Testis (tissue), 2 donors: ENCODE measurements at regions not wholly inside any gene's neighbourhood (a gene's known extent, or its start where the extent isn't known, plus 50 kb on each side); places are given as distances from the start of the nearest gene placed in this dataset.

Experiments
- CTCF ChIP-seq, 3 experiments: fragments of 450-650 bp in 2 of 3; fragments of 200-600 bp in 1 of 3; sonication (generic) in 1 of 3; IDR thresholded peaks; one replicate each; pipeline ENCODE4 v1.5.1; 2016 to 2019; ENCODE audit warnings: antibody characterized with exemption in 3 of 3, mild to moderate bottlenecking in 2 of 3, moderate library complexity in 1 of 3
- POLR2A ChIP-seq: fragments of 450-650 bp; IDR thresholded peaks from one replicate; pipeline ENCODE4 v1.6.1; 2017; ENCODE audit warnings: antibody characterized with exemption, mild to moderate bottlenecking, moderate library complexity

DNA sequence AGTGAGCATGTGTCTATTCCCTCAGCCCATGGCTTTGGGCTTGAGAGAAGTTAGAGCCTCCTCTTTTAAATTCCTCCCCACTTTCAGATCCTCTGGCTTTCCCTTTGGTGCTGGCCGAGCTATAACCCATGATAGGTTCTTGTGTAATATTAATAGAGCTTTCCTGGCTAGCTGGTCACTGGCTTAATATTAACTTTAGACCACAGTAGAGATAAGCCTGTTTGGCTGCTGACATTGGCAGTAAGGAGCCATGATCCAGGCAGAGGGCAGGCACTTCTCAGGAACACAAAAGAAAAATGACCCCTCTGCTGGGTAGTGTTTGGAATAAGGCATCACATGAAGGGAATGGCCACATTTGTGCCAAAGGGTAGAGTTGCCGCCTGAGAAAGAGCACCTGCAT lies 65.4 kb upstream of the UMPS start:
- TF ChIP-seq CTCF (IDR thresholded peaks at IDR 0.05) (no peak), POLR2A (no peak)
